NCI-H146 (cell line): ENCODE measurements at regions not wholly inside any gene's neighbourhood (a gene's known extent, or its start where the extent isn't known, plus 50 kb on each side); places are given as distances from the start of the nearest gene placed in this dataset.

Experiments
- DNase-seq: peaks from one replicate; lab custom pipeline; 2025; lab: John Stamatoyannopoulos, UW

DNA sequence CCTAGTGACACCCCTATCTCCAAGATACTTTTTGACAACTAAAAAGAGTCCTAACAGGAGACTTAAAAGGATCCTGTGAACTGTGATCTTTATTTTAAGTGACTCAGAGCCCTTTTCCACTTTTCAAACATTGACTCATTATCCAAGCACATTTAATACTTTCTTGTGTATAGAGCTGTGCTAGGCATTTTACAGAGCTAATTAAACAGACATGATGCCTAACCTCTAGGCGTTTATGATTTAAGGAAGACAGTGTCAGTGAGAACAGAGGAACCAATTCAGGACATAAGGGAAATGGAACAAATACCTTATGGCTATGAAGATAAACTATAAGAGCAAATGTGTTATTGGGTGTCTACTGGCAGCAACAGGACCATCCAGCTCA, 282.6 kb downstream of the TPBG start:
- no peak for DNase-seq

- DNase-seq = peak; percentile 4
These were observed 288.3 kb downstream of the TPBG start for GRCh38 chr6:82651845-82652335.

DNA sequence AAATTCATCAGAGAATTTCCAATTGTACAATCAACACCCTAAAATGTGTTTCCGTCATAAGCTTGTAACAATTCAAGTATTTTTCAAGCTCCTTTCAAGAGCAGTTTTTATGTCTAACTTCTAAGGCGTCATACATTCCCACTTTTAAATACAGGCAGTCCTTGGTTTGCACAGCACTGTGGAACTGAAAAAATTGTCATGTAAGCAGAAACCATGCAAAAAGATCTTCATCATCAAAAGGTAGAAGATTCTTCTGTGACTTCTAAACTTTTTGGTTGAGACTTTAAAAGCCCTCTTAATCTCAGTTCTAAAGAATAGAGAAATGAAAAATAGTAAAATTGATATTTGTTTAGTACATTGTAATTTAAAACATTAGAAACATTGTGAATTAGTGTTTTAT, 315.6 kb downstream of the TPBG start:
- DNase-seq = no peak

GRCh38 chr6:82680192-82680591, 316.6 kb downstream of the TPBG start:
- no peak for DNase-seq

GRCh38 chr6:82681119-82681714, 317.6 kb downstream of the TPBG start:
- no peak for DNase-seq

DNA sequence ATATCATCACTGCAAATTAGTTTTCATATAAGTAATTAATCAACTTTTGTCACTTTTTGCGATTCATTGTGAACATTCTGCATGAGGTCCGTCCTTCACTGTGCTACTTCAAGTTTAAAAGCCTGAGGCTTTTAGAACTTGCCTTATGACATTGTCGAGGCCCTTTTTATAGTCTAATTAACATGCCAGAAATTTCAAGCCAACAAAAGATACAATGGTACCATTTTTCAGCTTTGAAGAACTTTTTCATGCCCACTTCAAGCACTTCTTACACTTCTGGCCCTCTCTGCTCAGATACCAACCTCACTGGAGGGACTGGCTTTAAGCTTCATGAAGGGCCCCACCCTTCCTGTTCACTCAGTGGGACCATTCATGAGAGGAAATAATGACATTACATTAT, 323.1 kb downstream of the TPBG start:
- no peak for DNase-seq

- no peak for DNase-seq
These were observed 324.2 kb downstream of the TPBG start for GRCh38 chr6:82687855-82688254.

DNA sequence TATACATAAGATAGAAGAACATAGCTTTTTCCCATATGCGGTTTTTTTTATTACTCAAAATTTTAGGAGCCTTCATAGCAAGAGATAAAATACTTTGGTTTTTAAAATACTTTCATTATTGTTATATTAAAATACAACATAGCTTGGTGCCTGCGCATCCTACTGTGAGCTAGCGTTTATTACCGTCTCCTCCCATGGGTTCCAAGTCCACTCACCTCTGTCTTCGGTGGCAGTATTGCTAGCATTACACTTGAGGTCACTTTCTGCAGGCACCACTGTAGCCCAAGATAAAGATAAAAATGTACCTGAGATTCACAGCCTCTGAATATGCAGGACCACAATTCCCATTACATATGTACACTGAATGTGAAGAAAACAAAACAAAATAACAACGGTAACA, 326.7 kb downstream of the TPBG start:
- DNase-seq = no peak

GRCh38 chr6:82691997-82692396, 328.4 kb downstream of the TPBG start:
- DNase-seq = no peak

DNA sequence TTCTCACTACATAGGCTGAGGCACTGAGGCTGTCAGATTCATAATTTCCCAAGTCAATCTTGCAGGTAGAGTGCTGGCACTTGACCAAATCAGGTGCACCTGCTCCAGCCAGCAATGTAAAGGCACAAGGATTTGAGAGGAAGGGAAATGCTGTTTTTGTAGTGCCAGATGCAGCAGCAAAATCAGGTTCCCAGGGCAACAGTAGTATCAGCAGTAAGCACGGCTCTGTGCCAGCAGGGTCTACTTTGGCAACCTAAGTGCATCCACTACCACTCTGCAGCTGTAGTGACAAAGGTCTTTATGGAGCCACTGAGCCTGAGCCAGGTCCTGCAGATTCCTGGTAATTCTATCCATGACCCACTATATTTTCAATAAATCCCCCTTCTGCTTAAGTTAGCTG, 329.5 kb downstream of the TPBG start:
- peak; percentile 81 for DNase-seq

DNA sequence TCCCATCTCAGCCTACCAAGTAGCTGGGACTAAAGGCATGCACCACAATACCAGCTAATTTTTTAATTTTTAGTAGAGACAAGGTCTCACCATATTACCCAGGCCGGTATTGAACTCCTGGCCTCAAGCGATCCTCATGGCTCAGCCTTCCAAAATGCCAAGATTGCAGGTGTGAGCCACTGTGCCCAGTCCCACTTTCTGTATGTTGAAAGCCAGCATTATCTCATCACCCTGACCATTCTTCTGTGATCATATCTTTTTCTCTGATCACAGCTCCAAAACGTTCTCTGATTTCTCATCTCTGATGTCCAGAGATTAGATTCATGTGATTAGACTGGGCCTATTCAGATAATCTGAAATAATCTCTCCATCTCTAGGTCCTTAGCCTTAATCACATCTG, 337.7 kb downstream of the TPBG start:
- DNase-seq = no peak

DNA sequence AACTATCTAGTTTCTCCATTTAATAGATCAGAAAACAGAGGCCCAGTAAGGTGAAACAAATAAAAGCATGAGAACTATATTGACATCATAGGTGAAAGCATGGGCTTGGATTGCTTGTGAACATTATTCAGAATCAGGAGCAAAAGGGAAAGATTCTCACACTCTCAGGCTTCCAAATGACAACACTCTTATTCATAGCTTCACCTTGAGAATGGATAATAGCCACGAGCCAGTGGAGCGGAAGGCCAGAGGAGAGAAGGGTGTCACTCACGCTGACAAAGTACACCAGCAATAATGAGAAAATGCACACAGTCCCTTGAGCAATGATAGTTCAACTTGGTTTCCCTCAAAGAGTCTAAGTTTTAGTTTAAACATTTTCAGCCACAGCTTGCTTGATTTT, 339.0 kb downstream of the TPBG start:
- DNase-seq = no peak

- DNase-seq = no peak
These were observed 339.6 kb downstream of the TPBG start for GRCh38 chr6:82703230-82703629.

DNA sequence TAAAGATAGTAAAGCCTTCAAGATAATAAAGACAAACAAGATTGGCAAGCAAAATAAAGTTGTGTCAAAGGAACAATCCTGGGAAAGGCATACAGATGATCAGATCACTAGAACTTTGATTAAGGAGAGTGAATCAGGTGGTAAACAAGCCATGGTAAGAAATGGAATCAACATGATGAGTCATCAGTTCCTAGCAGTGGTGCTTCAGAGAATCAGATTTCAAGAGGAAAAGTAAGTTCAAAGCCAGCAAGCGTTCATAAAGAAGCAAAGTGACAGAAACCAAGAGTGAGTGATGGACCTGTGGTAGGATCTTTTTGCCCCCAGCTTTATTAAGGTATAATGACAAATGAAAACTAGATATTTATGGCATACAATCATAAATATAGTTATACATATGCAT, 340.4 kb downstream of the TPBG start:
- DNase-seq = no peak

DNA sequence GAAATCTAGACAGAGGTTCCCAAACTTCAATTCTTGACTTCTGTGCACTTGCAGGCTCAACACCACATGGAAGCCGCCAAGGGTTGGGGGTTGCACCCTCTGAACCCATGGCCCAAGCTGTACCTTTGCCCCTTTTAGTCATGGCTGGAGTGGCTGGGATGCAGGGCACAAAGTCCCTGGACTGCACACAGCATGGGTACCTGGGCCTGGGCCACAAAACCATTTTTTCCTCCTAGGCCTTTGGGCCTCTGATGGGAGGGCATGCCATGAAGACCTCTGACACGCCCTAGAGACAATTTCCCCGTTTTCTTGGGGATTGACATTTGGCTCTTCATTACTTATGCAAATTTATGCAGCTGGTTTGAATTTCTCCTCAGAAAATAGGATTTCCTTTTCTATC, 342.0 kb downstream of the TPBG start:
- DNase-seq = no peak

DNA sequence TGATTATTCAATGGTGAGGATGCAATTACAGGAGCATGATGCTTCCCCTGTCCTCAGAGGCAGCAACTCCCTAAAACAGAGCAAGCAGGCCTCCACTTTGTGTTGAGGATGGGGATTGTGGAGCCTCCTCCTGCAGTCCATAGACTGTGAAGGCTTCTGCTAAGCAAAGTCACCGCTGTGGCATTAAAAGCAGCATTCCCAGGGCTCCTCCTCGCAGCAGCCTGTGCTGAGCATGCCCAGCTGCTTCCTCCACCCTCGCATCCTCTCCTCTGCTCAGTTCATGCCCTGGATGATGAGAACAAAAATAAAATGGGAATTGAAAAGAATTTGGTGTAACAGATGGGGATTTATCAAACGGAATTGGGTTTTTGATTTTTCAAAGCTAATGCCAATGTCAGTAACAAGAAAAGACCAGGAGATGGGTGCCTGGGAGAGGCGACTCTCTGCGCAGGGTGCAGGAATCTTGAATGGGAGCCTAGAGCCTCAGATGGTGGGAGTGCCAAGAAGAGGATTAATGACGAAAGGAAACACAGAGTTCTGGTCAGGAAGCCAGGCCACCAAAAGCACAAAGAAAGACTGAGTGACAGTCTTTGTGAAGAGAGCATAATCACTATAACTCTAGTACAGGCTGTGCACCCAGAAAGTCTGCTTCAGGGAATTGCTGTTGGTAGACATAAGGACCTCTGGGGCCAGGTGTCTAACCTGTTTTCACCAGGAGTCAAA, 347.6 kb downstream of the TPBG start:
- no peak for DNase-seq

DNA sequence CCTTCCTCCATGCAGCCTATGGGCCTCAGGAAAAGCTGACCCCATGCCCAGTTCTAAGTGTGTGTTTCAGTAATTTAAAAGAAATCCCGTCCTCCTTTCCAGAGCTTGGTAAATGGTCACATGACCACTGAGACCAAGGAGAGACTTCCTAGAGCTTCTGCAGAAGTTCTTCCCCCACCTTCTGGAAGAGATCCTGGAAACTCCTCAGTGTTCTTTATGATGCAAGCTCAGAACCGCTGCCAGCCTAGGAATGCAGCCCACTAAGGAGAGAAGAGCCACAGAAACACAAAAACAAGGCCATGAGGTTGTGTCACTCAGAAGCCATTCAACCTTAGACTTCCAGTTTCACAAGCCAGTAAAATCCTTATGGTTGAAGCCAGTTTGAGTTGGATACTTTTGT, 348.4 kb downstream of the TPBG start:
- no peak for DNase-seq

DNA sequence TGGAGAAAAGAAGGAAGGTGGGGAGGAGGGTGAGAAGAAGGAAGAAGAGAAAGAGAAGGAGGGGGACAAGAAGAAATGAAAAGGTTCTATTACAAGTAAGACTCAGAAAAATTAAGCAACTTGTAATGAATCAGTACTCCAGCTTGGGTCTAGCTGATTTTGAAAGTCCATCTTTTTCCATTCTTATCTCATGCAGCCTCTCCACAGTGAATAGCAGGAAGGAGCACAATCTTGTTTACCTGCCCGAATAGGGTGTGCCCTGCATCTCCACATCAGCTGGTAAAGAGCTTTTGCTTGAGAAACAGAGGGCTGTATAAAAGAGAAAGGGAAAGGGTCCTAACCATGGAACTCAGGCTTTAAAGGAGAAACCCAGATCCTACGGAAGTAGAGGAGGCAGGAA, 348.8 kb downstream of the TPBG start:
- DNase-seq = no peak

DNA sequence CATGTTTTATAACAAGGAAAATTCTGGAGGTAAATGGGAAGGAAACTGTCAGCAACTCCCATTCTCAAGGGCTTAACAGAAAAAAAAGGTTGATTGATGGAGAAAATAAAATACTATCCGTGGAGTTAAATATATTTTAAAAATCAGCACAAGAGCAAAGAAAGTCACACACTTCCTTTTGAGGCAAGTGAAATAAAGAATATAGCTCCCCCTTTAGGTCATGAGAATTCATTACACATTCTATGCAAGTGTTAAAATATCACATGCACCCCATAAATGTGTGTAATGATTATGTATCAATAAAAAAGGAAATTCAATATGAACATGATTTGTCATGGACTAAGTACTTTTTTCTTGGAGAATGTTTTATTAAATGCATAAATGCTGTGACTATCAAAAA, 349.2 kb downstream of the TPBG start:
- DNase-seq = peak; percentile 16

DNA sequence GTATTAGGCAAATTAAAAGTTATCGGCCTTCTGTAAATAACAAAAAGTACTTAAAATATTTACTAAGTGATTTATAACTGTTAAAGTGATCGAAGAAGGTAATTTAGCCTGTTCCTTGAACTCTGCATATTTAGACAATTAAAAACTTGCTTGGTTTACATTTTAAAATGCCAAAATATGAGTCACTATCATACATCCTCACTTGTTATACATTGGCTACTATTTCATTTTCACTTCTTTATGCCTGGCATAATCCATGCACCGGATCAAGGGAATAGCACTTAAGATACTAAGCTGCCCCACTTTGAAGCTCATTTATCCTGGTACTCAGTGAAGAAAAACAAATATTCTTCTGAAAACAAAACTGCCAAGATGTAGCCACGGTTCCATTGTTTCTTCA, 344.6 kb downstream of the UBE3D start:
- no peak for DNase-seq

DNA sequence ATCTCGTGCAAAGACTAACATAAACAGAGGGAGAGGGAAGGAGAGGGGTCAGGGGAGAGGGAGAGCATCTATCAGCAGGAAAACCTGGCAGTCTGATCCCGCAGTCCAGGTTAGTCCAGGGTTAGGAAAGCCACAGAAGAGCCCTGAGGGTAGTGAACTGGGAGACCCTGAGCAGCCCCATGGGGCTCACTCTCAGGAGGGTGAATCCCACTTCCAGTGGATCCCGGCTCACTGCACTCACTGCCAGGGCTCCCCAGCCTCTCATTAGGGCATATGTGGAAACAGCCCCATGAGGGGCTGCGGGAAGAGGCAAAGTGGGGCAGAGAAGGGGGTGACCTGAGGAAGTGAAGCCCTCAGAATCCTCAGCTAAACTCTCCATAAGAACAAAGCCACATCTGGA, 329.9 kb downstream of the UBE3D start:
- DNase-seq = no peak

GRCh38 chr6:82737965-82738364, 327.7 kb downstream of the UBE3D start:
- no peak for DNase-seq

- DNase-seq = peak; percentile 76
These were observed 326.9 kb downstream of the UBE3D start for GRCh38 chr6:82738773-82739172.

DNA sequence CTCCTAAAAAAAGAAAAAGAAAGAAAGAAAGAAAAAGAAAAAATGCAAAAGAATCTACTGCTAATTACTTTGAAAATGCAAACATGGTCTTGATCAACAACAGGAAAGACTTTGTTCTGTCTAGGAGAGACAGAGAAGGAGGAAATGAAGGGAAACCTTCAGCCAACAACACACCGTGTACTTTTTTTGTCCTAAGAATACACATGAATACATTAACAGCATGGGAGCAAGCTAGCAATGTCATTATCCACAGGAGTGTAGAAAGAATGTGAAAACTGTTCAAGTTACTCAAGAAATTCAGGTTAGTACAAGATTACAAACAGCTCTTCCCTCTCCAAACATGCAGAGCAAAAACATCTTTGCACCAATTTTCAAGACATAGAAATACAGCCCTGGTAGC, 326.3 kb downstream of the UBE3D start:
- peak; percentile 12 for DNase-seq
